Muscle of back (tissue), 3 donors: ENCODE measurements at regions not wholly inside any gene's neighbourhood (a gene's known extent, or its start where the extent isn't known, plus 50 kb on each side); places are given as distances from the start of the nearest gene placed in this dataset.

Experiments
- DNase-seq, 3 donors: peaks; one replicate each; pipeline versions ENCODE4 v3.0.0 to v3.0.0-alpha.2; 2013

DNA sequence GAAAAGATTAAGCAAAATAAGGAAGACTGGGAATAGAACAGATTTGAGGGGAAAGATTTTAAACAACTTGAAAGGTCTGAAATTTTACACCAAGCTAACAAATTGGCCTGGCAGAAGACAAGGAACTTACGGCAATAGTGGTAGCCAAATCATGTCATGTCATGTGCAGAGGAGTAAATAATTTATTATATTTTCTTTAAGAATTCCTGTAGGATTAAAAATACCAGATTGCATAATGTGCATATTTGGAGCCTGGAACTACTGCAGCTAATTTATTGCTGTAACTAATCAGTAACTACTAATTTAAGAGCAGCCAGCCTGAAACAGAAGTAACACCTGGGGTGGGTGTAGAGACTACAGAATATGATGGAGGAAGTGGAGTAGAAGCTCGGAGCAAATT lies 334.3 kb downstream of the TGFB2 start:
- DNase-seq = no peak

- no peak for DNase-seq
These were observed 335.0 kb downstream of the TGFB2 start for GRCh38 chr1:218679988-218680748.

DNA sequence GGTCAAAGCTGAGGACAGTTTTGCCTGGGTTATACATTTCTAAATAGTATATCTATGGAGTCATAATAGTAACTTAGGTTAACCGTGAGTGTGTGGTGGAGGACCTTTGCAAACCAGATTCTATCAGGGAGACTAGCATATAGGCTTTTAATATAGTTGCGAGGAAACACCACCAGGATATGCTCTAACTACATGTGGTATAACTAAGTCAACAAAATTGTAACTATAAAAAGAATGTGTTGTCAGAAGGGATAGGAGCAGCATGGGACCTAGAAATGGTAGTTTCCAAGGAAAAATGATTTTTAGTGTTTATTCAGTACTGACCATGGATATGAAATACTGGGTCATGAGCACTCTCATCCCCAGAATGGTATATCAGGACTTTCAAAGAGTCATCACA lies 338.1 kb downstream of the TGFB2 start:
- no peak for DNase-seq

DNA sequence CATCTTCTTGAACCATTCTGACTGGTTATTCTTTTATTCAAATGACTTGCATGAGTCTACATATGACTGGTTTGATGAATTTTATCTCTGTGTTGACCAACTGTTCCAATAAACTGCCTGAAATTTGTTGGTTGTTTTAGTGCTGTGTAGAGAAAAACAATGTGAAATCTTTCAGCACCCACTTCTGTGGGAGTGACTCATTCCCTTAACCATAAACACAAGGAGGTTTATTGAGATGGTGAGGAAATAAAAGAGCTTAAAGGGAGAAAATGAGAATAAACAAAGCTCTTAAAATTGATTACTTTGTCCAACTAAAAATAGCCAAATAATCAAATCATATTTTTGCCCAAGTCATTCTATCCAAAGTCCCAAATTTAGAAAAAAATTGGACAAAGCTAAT lies 341.1 kb downstream of the TGFB2 start:
- DNase-seq = no peak

GRCh38 chr1:218686761-218687160 lies 341.6 kb downstream of the TGFB2 start:
- no peak for DNase-seq

- DNase-seq = no peak
These were observed 347.7 kb downstream of the TGFB2 start for GRCh38 chr1:218692808-218693207.

GRCh38 chr1:218693599-218693998 lies 348.5 kb downstream of the TGFB2 start:
- DNase-seq = peak in 1 of 3 donors; percentile 55

GRCh38 chr1:218694085-218694484 lies 348.9 kb downstream of the TGFB2 start:
- DNase-seq = no peak

- peak in 1 of 3 donors; percentile 66 for DNase-seq
These were observed 349.5 kb downstream of the TGFB2 start for GRCh38 chr1:218694636-218695035.

DNA sequence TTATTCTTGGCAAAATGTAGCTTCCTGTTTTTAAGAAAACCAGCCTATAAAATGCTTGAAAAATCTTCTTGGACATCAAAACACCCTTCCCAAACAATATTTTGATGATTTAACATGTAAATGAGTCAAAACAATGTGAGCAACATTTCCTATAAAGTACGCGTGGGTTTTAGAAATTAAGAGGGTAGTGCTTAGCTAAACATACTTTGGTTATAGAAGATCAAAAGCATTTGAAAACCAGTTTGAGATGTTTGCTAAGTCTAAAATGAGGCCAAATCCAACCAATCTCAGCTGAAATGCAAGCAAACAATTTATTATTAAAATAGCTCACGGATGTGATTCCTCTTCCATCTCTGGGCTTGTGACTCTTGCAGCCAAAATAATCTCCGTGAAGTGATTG lies 350.4 kb downstream of the TGFB2 start:
- no peak for DNase-seq

DNA sequence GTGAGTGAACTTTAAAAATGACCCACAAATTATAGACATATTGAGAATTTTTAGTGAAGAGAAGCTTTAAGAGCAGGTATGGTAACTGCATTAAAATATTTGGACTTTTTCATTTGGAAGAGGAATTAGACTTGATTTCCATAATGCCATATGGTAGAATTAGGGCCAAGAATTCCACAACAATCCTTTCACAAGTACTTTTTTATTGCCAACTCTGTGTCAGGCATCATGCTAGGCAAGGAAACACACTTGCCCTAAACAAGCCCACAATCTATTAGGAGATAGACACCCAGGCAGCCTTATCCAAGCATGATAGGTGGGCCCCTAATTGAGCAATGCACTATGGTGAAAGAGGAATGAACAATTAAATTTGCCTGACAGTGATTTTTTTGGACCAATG lies 353.0 kb downstream of the TGFB2 start:
- DNase-seq = peak in 1 of 3 donors; percentile 54

- peak in 1 of 3 donors; percentile 45 for DNase-seq
These were observed 354.3 kb downstream of the TGFB2 start for GRCh38 chr1:218699421-218699820.

DNA sequence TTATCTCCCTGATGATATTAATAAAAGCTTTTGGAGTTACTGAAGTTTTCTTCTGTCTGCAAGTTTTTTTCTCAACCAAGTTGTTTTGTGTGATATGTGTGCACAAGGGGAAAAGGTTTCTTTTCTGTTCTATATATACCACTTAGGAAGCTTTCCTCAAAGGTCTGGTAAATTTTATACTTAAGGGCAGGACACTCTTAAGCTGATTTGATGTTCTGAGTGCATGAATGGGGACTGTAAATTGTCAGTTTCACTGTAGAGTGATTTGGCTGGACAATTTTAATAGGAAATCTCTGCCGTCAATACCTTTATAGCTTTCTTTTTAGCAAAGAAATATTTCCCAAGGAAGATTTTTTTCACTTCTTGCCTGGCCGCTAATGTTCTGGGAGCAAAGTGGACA lies 354.7 kb downstream of the TGFB2 start:
- DNase-seq = no peak

DNA sequence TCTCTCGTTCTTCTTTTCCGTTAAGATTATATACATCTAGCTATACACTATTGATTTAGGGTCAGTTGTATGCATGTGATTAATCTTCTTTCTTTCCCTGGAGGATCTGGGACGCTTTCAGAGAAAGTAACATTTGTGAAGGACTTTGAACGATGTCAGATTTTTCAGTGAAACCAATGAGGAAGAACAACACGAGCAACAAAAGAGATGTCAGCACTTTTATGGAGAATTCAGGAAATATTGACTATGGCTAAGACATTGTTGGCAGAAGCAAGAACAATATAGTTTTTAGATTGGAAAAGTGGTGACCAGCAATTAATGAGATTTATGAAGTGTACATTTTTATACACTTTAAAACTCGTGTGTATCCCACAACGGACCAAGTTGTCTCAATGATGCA lies 355.5 kb downstream of the TGFB2 start:
- DNase-seq = no peak

GRCh38 chr1:218701131-218701530 lies 356.0 kb downstream of the TGFB2 start:
- no peak for DNase-seq

- peak in 1 of 3 donors; percentile 53 for DNase-seq
These were observed 357.6 kb downstream of the TGFB2 start for GRCh38 chr1:218702775-218703174.

DNA sequence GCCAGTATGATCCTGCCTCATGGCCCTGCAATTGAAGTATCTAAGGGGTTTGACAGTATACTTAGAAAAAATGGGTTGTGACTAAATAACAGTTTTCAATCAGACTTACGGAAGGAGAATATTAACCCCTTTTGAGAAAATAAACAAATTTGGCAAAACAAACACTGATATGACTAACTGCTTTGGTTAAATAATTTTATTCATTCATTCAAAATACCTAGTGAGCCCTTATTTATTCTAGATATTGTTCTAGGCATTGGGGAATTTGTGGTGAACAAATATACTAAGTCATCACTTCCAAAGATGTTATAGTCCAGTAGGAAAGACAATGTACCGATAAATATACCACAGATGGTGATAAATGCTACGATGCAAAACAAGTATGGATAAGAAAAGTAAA lies 358.7 kb downstream of the TGFB2 start:
- DNase-seq = no peak

- DNase-seq = no peak
These were observed 360.3 kb downstream of the TGFB2 start for GRCh38 chr1:218705391-218705790.

- peak in 1 of 3 donors; percentile 97 for DNase-seq
These were observed 361.1 kb downstream of the TGFB2 start for GRCh38 chr1:218705911-218706893.

DNA sequence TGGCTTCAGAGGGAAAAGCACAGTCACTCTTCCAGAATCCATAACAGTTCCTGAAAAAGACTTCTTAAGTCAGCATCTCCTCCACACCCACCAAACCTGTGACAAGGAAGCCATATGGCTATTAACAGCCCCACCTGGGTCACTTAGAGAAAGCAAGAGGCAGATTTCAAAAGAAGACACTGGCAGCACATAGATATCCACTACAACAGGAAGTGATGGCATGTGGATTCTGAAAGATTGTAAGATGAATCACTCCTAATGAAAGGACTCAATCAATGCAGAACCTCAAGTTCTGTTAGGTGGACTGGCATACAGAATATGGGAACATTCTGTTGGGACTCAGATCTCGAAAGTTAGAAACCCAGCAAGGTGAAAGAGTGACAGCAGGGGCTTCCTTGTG lies 365.9 kb downstream of the TGFB2 start:
- no peak for DNase-seq

DNA sequence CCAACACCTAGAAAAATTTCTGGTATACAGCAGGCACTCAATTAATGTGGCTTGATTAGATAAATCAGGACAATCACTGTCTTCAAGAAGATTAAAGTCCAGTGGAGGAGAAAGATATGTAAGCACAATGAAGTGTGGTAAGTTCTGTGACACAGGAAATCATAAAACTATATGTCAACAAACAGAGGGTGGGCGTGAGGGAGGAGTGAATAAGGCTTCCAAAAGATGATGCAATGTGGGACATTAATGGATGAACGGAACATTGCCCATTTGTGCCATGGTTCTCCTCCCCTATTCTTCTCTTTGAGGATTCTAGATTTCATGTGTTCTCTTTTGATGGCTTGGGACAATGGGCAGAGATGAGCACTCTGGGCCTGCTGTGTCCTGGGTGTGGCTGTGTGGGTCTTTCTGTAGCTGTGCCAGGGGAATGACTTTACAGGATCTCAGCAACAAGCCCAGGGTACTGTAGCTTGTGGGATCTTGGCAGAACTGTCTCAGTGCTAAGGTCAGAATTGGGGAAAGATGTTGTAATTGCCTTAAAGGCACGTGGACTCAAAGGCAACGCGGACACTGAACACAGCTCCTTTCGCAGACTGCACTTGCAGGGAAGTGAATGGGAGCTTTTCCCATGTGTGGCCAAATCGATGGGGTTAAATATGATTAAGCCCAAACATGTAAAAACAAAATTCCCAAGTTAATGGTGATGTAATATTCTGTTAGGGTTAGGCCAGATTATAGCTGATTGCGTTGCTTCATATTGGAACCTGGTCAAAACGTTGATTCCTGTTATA lies 366.9 kb downstream of the TGFB2 start:
- peak in 1 of 3 donors; percentile 76 for DNase-seq

DNA sequence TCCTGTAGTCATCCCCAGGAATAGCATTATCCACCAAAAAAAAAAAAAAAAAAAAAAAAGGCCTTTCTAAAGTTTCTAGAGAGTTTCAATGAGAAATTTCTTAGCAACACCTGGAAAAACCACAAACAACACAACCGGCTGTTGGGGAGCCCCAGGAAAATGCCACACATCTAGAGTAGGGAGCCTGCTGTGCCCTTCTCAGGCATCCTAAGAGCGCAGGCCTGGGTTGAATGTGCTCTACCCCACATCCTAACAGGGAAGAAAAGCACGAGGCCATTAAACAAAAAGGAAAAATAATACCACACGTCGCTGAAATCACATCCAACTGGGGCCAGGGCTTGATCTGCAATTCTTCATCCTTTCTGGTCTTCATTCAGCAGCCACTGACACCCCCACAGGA lies 367.5 kb downstream of the TGFB2 start:
- DNase-seq = peak in 1 of 3 donors; percentile 54
